Hematopoietic multipotent progenitor cell (in vitro differentiated cells): ENCODE measurements at regions not wholly inside any gene's neighbourhood (a gene's known extent, or its start where the extent isn't known, plus 50 kb on each side); places are given as distances from the start of the nearest gene placed in this dataset.
"Not testable (repeated sequence)": the region's sequence is repeated elsewhere in the genome, so short reads cannot be mapped to it uniquely, and the experiment has no call there.

Experiments used
- DNase-seq, 3 donors: peaks; one replicate each; pipeline ENCODE4 v3.0.0-alpha.2; 2011 to 2015; ENCODE audit warnings: low read depth in 2 of 3, low spot score in 2 of 3

- no peak for DNase-seq
Observed at GRCh38 chr12:107513636-107514400, 171.8 kb upstream of the PWP1 start.

- no peak for DNase-seq
Observed at GRCh38 chr12:107514887-107515445, 170.6 kb upstream of the PWP1 start.

GRCh38 chr12:107515446-107515958 lies 170.1 kb upstream of the PWP1 start:
- DNase-seq, result peak in 2 of 3 donors; percentile 87 to 94

- DNase-seq, result not testable (repeated sequence)
Observed at GRCh38 chr12:107517816-107518215, 167.8 kb upstream of the PWP1 start.

- no peak for DNase-seq
Observed at GRCh38 chr12:107518868-107519267, 166.7 kb upstream of the PWP1 start.

GRCh38 chr12:107519906-107520859 lies 165.4 kb upstream of the PWP1 start:
- DNase-seq, result no peak

GRCh38 chr12:107521826-107522355 lies 163.7 kb upstream of the PWP1 start:
- DNase-seq, result no peak

- no peak for DNase-seq
Observed at GRCh38 chr12:107522692-107523477, 162.7 kb upstream of the PWP1 start.

GRCh38 chr12:107523775-107524535 lies 161.6 kb upstream of the PWP1 start:
- DNase-seq, result no peak

GRCh38 chr12:107525063-107525718 lies 160.4 kb upstream of the PWP1 start:
- no peak for DNase-seq

GRCh38 chr12:107525719-107526554 lies 159.7 kb upstream of the PWP1 start:
- no peak for DNase-seq

GRCh38 chr12:107526555-107527180 lies 158.9 kb upstream of the PWP1 start:
- no peak for DNase-seq

GRCh38 chr12:107528731-107529365 lies 156.8 kb upstream of the PWP1 start:
- no peak for DNase-seq

- DNase-seq, result no peak
Observed at GRCh38 chr12:107529991-107530390, 155.6 kb upstream of the PWP1 start.

GRCh38 chr12:107530701-107531100 lies 154.9 kb upstream of the PWP1 start:
- no peak for DNase-seq

GRCh38 chr12:107533218-107533617 lies 152.4 kb upstream of the PWP1 start:
- no peak for DNase-seq

GRCh38 chr12:107536613-107537012 lies 149.0 kb upstream of the PWP1 start:
- DNase-seq, result no peak
